Stimulated activated CD4-positive, alpha-beta T cell treated with anti-CD3 and anti-CD28 coated beads, Interleukin-4, amount 100 ng/mL, for 4 hours (primary cell): ENCODE measurements at regions not wholly inside any gene's neighbourhood (a gene's known extent, or its start where the extent isn't known, plus 50 kb on each side); places are given as distances from the start of the nearest gene placed in this dataset.
"Not testable (repeated sequence)": the region's sequence is repeated elsewhere in the genome, so short reads cannot be mapped to it uniquely, and the experiment has no call there.

Source experiments
- DNase-seq, 2 experiments: peaks; one replicate each; pipeline ENCODE4 v3.0.0-alpha.2; 2020

- no peak for DNase-seq
Observed at GRCh38 chr10:107542607-107543006, 378.1 kb upstream of the SORCS1 start.

GRCh38 chr10:107542016-107542415 is 377.5 kb upstream of the SORCS1 start:
- no peak for DNase-seq

GRCh38 chr10:107540981-107541380 is 376.5 kb upstream of the SORCS1 start:
- DNase-seq = no peak

GRCh38 chr10:107529350-107529749 is 364.8 kb upstream of the SORCS1 start:
- DNase-seq = no peak

- DNase-seq = no peak
Observed at GRCh38 chr10:107520348-107520747, 355.8 kb upstream of the SORCS1 start.

- DNase-seq = no peak
Observed at GRCh38 chr10:107517811-107518210, 353.3 kb upstream of the SORCS1 start.

GRCh38 chr10:107516349-107516748 is 351.8 kb upstream of the SORCS1 start:
- DNase-seq = no peak

GRCh38 chr10:107504011-107504410 is 339.5 kb upstream of the SORCS1 start:
- not testable (repeated sequence) for DNase-seq

GRCh38 chr10:107502229-107502985 is 337.9 kb upstream of the SORCS1 start:
- no peak for DNase-seq

- DNase-seq = no peak
Observed at GRCh38 chr10:107498983-107499382, 334.5 kb upstream of the SORCS1 start.

GRCh38 chr10:107497024-107497423 is 332.5 kb upstream of the SORCS1 start:
- no peak for DNase-seq

- DNase-seq = no peak
Observed at GRCh38 chr10:107496594-107496993, 332.1 kb upstream of the SORCS1 start.

- DNase-seq = no peak
Observed at GRCh38 chr10:107492389-107492788, 327.9 kb upstream of the SORCS1 start.

GRCh38 chr10:107490389-107490788 is 325.9 kb upstream of the SORCS1 start:
- no peak for DNase-seq

- no peak for DNase-seq
Observed at GRCh38 chr10:107487284-107487683, 322.8 kb upstream of the SORCS1 start.

- DNase-seq = no peak
Observed at GRCh38 chr10:107485019-107485418, 320.5 kb upstream of the SORCS1 start.

- DNase-seq = no peak
Observed at GRCh38 chr10:107481881-107482280, 317.4 kb upstream of the SORCS1 start.

GRCh38 chr10:107481224-107481623 is 316.7 kb upstream of the SORCS1 start:
- no peak for DNase-seq

GRCh38 chr10:107480781-107481180 is 316.3 kb upstream of the SORCS1 start:
- DNase-seq = no peak

GRCh38 chr10:107477266-107477665 is 312.8 kb upstream of the SORCS1 start:
- no peak for DNase-seq

- no peak for DNase-seq
Observed at GRCh38 chr10:107476408-107476807, 311.9 kb upstream of the SORCS1 start.

- no peak for DNase-seq
Observed at GRCh38 chr10:107474650-107475049, 310.1 kb upstream of the SORCS1 start.

- no peak for DNase-seq
Observed at GRCh38 chr10:107473225-107473624, 308.7 kb upstream of the SORCS1 start.

GRCh38 chr10:107471911-107472310 is 307.4 kb upstream of the SORCS1 start:
- no peak for DNase-seq

GRCh38 chr10:107453561-107453960 is 289.1 kb upstream of the SORCS1 start:
- DNase-seq = no peak
